ENCODE measurements at regions not wholly inside any gene's neighbourhood (a gene's known extent, or its start where the extent isn't known, plus 50 kb on each side); places are given as distances from the start of the nearest gene placed in this dataset.
"Not testable (repeated sequence)": the region's sequence is repeated elsewhere in the genome, so short reads cannot be mapped to it uniquely, and the experiment has no call there.

GRCh38 chr18:1425679-1426078, 521.0 kb downstream of the ADCYAP1 start:
- no peak for DNase-seq

- DNase-seq, result no peak
These were observed 530.8 kb downstream of the ADCYAP1 start for GRCh38 chr18:1435487-1435886.

- no peak for DNase-seq
These were observed 531.5 kb downstream of the ADCYAP1 start for GRCh38 chr18:1436199-1436598.

- DNase-seq, result no peak
These were observed 533.8 kb downstream of the ADCYAP1 start for GRCh38 chr18:1438458-1438910.

- no peak for DNase-seq
These were observed 534.3 kb downstream of the ADCYAP1 start for GRCh38 chr18:1438967-1439366.

GRCh38 chr18:1444062-1444461, 539.4 kb downstream of the ADCYAP1 start:
- not testable (repeated sequence) for DNase-seq

- no peak for DNase-seq
These were observed 542.1 kb downstream of the ADCYAP1 start for GRCh38 chr18:1446765-1447164.

GRCh38 chr18:1452821-1453220, 548.1 kb downstream of the ADCYAP1 start:
- no peak for DNase-seq

GRCh38 chr18:1455605-1456004, 550.9 kb downstream of the ADCYAP1 start:
- DNase-seq, result no peak

- DNase-seq, result no peak
These were observed 553.9 kb downstream of the ADCYAP1 start for GRCh38 chr18:1458547-1458946.

GRCh38 chr18:1463981-1464380, 559.3 kb downstream of the ADCYAP1 start:
- no peak for DNase-seq

- no peak for DNase-seq
These were observed 560.0 kb downstream of the ADCYAP1 start for GRCh38 chr18:1464444-1465217.

GRCh38 chr18:1466035-1466434, 561.4 kb downstream of the ADCYAP1 start:
- no peak for DNase-seq

GRCh38 chr18:1467461-1467964, 562.8 kb downstream of the ADCYAP1 start:
- no peak for DNase-seq

GRCh38 chr18:1468550-1468949, 563.9 kb downstream of the ADCYAP1 start:
- DNase-seq, result no peak

GRCh38 chr18:1475867-1476266, 571.2 kb downstream of the ADCYAP1 start:
- DNase-seq, result no peak

- no peak for DNase-seq
These were observed 575.6 kb downstream of the ADCYAP1 start for GRCh38 chr18:1480309-1480708.

- DNase-seq, result no peak
These were observed 576.9 kb downstream of the ADCYAP1 start for GRCh38 chr18:1481577-1481976.

- no peak for DNase-seq
These were observed 578.7 kb downstream of the ADCYAP1 start for GRCh38 chr18:1483385-1483784.

- no peak for DNase-seq
These were observed 582.8 kb downstream of the ADCYAP1 start for GRCh38 chr18:1487457-1487856.

GRCh38 chr18:1488394-1488793, 583.7 kb downstream of the ADCYAP1 start:
- DNase-seq, result no peak

GRCh38 chr18:1488957-1489356, 584.3 kb downstream of the ADCYAP1 start:
- DNase-seq, result no peak

GRCh38 chr18:1495387-1495786, 590.7 kb downstream of the ADCYAP1 start:
- no peak for DNase-seq

GRCh38 chr18:1496096-1496495, 591.4 kb downstream of the ADCYAP1 start:
- DNase-seq, result no peak

- DNase-seq, result no peak
These were observed 593.5 kb downstream of the ADCYAP1 start for GRCh38 chr18:1498216-1498615.
